ACC112 (cell line): ENCODE measurements at regions not wholly inside any gene's neighbourhood (a gene's known extent, or its start where the extent isn't known, plus 50 kb on each side); places are given as distances from the start of the nearest gene placed in this dataset.

Experiments used
- H2AFZ ChIP-seq: fragments of 200-600 bp; sonication (generic); one replicate; pipeline ENCODE4 v1.6.0; 2017; ENCODE audit warnings: antibody characterized with exemption, low read length; ENCODE audit not compliant: unreplicated experiment
- H3K27ac ChIP-seq: fragments of 200-600 bp; sonication (generic); 2 replicates; pipeline ENCODE4 v1.5.1; 2014; ENCODE audit warnings: low read depth, mild to moderate bottlenecking, antibody characterized with exemption, low read length, moderate library complexity
- H3K27me3 ChIP-seq: fragments of 200-600 bp; sonication (generic); 2 replicates; pipeline ENCODE4 v1.6.1; 2014; ENCODE audit warnings: mild to moderate bottlenecking, antibody characterized with exemption, low read length, moderate library complexity, mixed read lengths; ENCODE audit not compliant: insufficient read depth
- H3K36me3 ChIP-seq: fragments of 200-600 bp; sonication (generic); 2 replicates; pipeline ENCODE4 v1.6.1; 2016; ENCODE audit warnings: mild to moderate bottlenecking, antibody characterized with exemption, low read length, moderate library complexity, mixed read lengths; ENCODE audit not compliant: insufficient read depth
- H3K4me1 ChIP-seq: fragments of 200-600 bp; sonication (generic); one replicate; pipeline ENCODE4 v1.6.1; 2016; ENCODE audit warnings: low read length, mixed read lengths; ENCODE audit not compliant: insufficient read depth, unreplicated experiment, control insufficient read depth
- H3K4me3 ChIP-seq: fragments of 200-600 bp; sonication (generic); 2 replicates; pipeline ENCODE4 v1.5.1; 2014; ENCODE audit warnings: mild to moderate bottlenecking, low read depth, low read length
- H3K79me2 ChIP-seq: fragments of 200-600 bp; sonication (generic); one replicate; pipeline ENCODE4 v1.6.0; 2016; ENCODE audit warnings: low read length; ENCODE audit not compliant: control insufficient read depth, unreplicated experiment, insufficient read depth

GRCh38 chr10:123599366-123599849 lies 66.7 kb upstream of the GPR26 start:
- Histone ChIP-seq H3K36me3 (no peaks in the 10 kb centered on the region), H3K27ac (no peak overlapping the region), H3K27me3 (no peaks in the 10 kb centered on the region), H3K4me3 (no peak overlapping the region), H2AFZ (no peak overlapping the region), H3K4me1 (no peaks in the 10 kb centered on the region), H3K79me2 (no peaks in the 10 kb centered on the region)

GRCh38 chr10:123600177-123600576 lies 66.0 kb upstream of the GPR26 start:
- Histone ChIP-seq H3K4me1 (no peaks in the 10 kb centered on the region), H3K4me3 (no peak overlapping the region), H3K27me3 (no peaks in the 10 kb centered on the region)

GRCh38 chr10:123603130-123603529 lies 63.0 kb upstream of the GPR26 start:
- Histone ChIP-seq H3K27me3 (no peaks in the 10 kb centered on the region), H3K36me3 (no peaks in the 10 kb centered on the region)

More at GRCh38 chr10:123600177-123600576, 66.0 kb upstream of the GPR26 start:
- Histone ChIP-seq H2AFZ (no peak overlapping the region), H3K27ac (no peak overlapping the region), H3K79me2 (no peaks in the 10 kb centered on the region), H3K36me3 (no peaks in the 10 kb centered on the region)

GRCh38 chr10:123604506-123604905 lies 61.6 kb upstream of the GPR26 start:
- Histone ChIP-seq H3K27me3 (no peaks in the 10 kb centered on the region), H3K79me2 (no peaks in the 10 kb centered on the region), H2AFZ (no peak overlapping the region), H3K4me3 (no peak overlapping the region), H3K36me3 (no peaks in the 10 kb centered on the region), H3K27ac (no peak overlapping the region), H3K4me1 (no peaks in the 10 kb centered on the region)

More at GRCh38 chr10:123603130-123603529, 63.0 kb upstream of the GPR26 start:
- no peak overlapping the region for H2AFZ ChIP-seq
- H3K27ac ChIP-seq: no peak overlapping the region
- H3K4me3 ChIP-seq: no peak overlapping the region
- no peaks in the 10 kb centered on the region for H3K4me1 ChIP-seq
- H3K79me2 ChIP-seq: no peaks in the 10 kb centered on the region

- H3K4me1 ChIP-seq: no peaks in the 10 kb centered on the region
Observed at GRCh38 chr10:123606006-123606405, 60.1 kb upstream of the GPR26 start.

GRCh38 chr10:123606955-123607354 lies 59.2 kb upstream of the GPR26 start:
- Histone ChIP-seq H3K79me2 (no peaks in the 10 kb centered on the region), H3K4me1 (no peaks in the 10 kb centered on the region), H3K36me3 (no peaks in the 10 kb centered on the region), H3K27me3 (no peaks in the 10 kb centered on the region), H3K4me3 (no peak overlapping the region), H2AFZ (no peak overlapping the region), H3K27ac (no peak overlapping the region)

More at GRCh38 chr10:123606006-123606405, 60.1 kb upstream of the GPR26 start:
- no peak overlapping the region for H3K27ac ChIP-seq
- no peaks in the 10 kb centered on the region for H3K36me3 ChIP-seq
- H2AFZ ChIP-seq: no peak overlapping the region
- no peak overlapping the region for H3K4me3 ChIP-seq
- no peaks in the 10 kb centered on the region for H3K79me2 ChIP-seq
- no peaks in the 10 kb centered on the region for H3K27me3 ChIP-seq

- H3K4me1 ChIP-seq: no peaks in the 10 kb centered on the region
- no peaks in the 10 kb centered on the region for H3K27me3 ChIP-seq
- no peak overlapping the region for H3K27ac ChIP-seq
- H2AFZ ChIP-seq: no peak overlapping the region
- no peaks in the 10 kb centered on the region for H3K36me3 ChIP-seq
- H3K79me2 ChIP-seq: no peaks in the 10 kb centered on the region
- no peak overlapping the region for H3K4me3 ChIP-seq
Observed at GRCh38 chr10:123607386-123607785, 58.8 kb upstream of the GPR26 start.

GRCh38 chr10:123608047-123608446 lies 58.1 kb upstream of the GPR26 start:
- H2AFZ ChIP-seq: no peak overlapping the region
- H3K36me3 ChIP-seq: no peaks in the 10 kb centered on the region
- no peak overlapping the region for H3K27ac ChIP-seq
- no peaks in the 10 kb centered on the region for H3K4me1 ChIP-seq
- no peak overlapping the region for H3K4me3 ChIP-seq
- H3K27me3 ChIP-seq: no peaks in the 10 kb centered on the region
- H3K79me2 ChIP-seq: no peaks in the 10 kb centered on the region

GRCh38 chr10:123611243-123611642 lies 54.9 kb upstream of the GPR26 start:
- Histone ChIP-seq H3K27me3 (no peaks in the 10 kb centered on the region), H3K27ac (no peak overlapping the region), H3K36me3 (no peaks in the 10 kb centered on the region), H3K79me2 (no peaks in the 10 kb centered on the region), H2AFZ (no peak overlapping the region), H3K4me3 (no peak overlapping the region), H3K4me1 (no peaks in the 10 kb centered on the region)

GRCh38 chr10:123611876-123612275 lies 54.3 kb upstream of the GPR26 start:
- H3K27ac ChIP-seq: no peak overlapping the region
- no peak overlapping the region for H2AFZ ChIP-seq
- H3K4me1 ChIP-seq: no peaks in the 10 kb centered on the region
- H3K79me2 ChIP-seq: no peaks in the 10 kb centered on the region
- no peaks in the 10 kb centered on the region for H3K27me3 ChIP-seq
- H3K36me3 ChIP-seq: no peaks in the 10 kb centered on the region
- no peak overlapping the region for H3K4me3 ChIP-seq

GRCh38 chr10:123613346-123613850 lies 52.8 kb upstream of the GPR26 start:
- Histone ChIP-seq H3K27ac (no peak overlapping the region), H3K27me3 (no peaks in the 10 kb centered on the region), H3K79me2 (no peaks in the 10 kb centered on the region), H3K4me3 (no peak overlapping the region), H3K4me1 (no peaks in the 10 kb centered on the region), H2AFZ (no peak overlapping the region), H3K36me3 (no peaks in the 10 kb centered on the region)
